HG02981 (cell line): ENCODE measurements at regions not wholly inside any gene's neighbourhood (a gene's known extent, or its start where the extent isn't known, plus 50 kb on each side); places are given as distances from the start of the nearest gene placed in this dataset.

Source experiments
- ATAC-seq: cut with Tn5 transposase; IDR thresholded peaks from one replicate; pipeline ENCODE4 v1.9.1; 2021; ENCODE audit warnings: mild to moderate bottlenecking, moderate library complexity; ENCODE audit not compliant: unreplicated experiment

GRCh38 chr22:49062802-49063544, 764.7 kb downstream of the BRD1 start:
- no peak for ATAC-seq

GRCh38 chr22:49062155-49062801, 765.4 kb downstream of the BRD1 start:
- ATAC-seq: no peak

GRCh38 chr22:49057910-49058309, 769.8 kb downstream of the BRD1 start:
- no peak for ATAC-seq

GRCh38 chr22:49056301-49056700, 771.4 kb downstream of the BRD1 start:
- ATAC-seq: no peak

- ATAC-seq: no peak
Observed at GRCh38 chr22:49055406-49055805, 772.3 kb downstream of the BRD1 start.

- ATAC-seq: no peak
Observed at GRCh38 chr22:49053578-49053977, 774.1 kb downstream of the BRD1 start.

GRCh38 chr22:49052560-49052959, 775.1 kb downstream of the BRD1 start:
- no peak for ATAC-seq

GRCh38 chr22:49052023-49052538, 775.6 kb downstream of the BRD1 start:
- no peak for ATAC-seq

GRCh38 chr22:49051491-49052022, 776.1 kb downstream of the BRD1 start:
- no peak for ATAC-seq

GRCh38 chr22:49049691-49050090, 778.0 kb downstream of the BRD1 start:
- ATAC-seq: no peak

- no peak for ATAC-seq
Observed at GRCh38 chr22:49048591-49048990, 779.1 kb downstream of the BRD1 start.

GRCh38 chr22:49047447-49047846, 780.2 kb downstream of the BRD1 start:
- ATAC-seq: no peak

- no peak for ATAC-seq
Observed at GRCh38 chr22:49046546-49047361, 780.9 kb downstream of the BRD1 start.

GRCh38 chr22:49046000-49046545, 781.6 kb downstream of the BRD1 start:
- ATAC-seq: no peak

GRCh38 chr22:49045276-49045675, 782.4 kb downstream of the BRD1 start:
- no peak for ATAC-seq

- no peak for ATAC-seq
Observed at GRCh38 chr22:49044776-49045175, 782.9 kb downstream of the BRD1 start.

- ATAC-seq: no peak
Observed at GRCh38 chr22:49044091-49044490, 783.6 kb downstream of the BRD1 start.

- no peak for ATAC-seq
Observed at GRCh38 chr22:49042877-49043859, 784.5 kb downstream of the BRD1 start.

GRCh38 chr22:49042066-49042465, 785.6 kb downstream of the BRD1 start:
- ATAC-seq: no peak
